Endothelial cell of umbilical vein (primary cell): ENCODE measurements at regions not wholly inside any gene's neighbourhood (a gene's known extent, or its start where the extent isn't known, plus 50 kb on each side); places are given as distances from the start of the nearest gene placed in this dataset.

Experiments used
- BruUV-seq: library from RNA; stranded (reverse); fragments of 400-500 nt; replicated peaks from 2 replicates; lab custom pipeline; 2021; lab: Mats Ljungman, UMichigan
- CTCF ChIA-PET: fragments of 300-600, 350-600 bp; sonication (Branson Sonifier 250); formaldehyde crosslinking; loops from one replicate; lab custom pipeline; 2021; ENCODE audit warnings: antibody characterized with exemption, inconsistent platforms; lab: Charles Lee
- POLR2A ChIA-PET: fragments of 300-600, 350-600 bp; sonication (Branson Sonifier 250); formaldehyde crosslinking; loops from one replicate; lab custom pipeline; 2021; ENCODE audit warnings: antibody characterized with exemption, inconsistent platforms; lab: Charles Lee
- DNase-seq: peaks from one replicate; pipeline ENCODE4 v3.0.0-alpha.2; 2011; ENCODE audit warnings: low read depth, low spot score
- FAIRE-seq: peaks from 2 replicates; lab custom pipeline; 2011; peaks lifted over from hg19 to GRCh38; lab: Jason Lieb, UNC
- H2AFZ ChIP-seq: 2 replicates; pipeline ENCODE4 v1.6.0; 2012; ENCODE audit warnings: low read depth, low read length, control low read depth, inconsistent platforms
- H3K27ac ChIP-seq: 2 replicates; pipeline ENCODE4 v1.5.1; 2011; ENCODE audit warnings: low read depth, mild to moderate bottlenecking, control low read depth, low read length, moderate library complexity; ENCODE audit not compliant: insufficient read depth
- H3K27me3 ChIP-seq, 2 experiments: 2 replicates each; pipeline versions ENCODE4 v1.6.0 to v1.6.1; 2011; ENCODE audit warnings: low read length in 2 of 2, mixed read lengths in 1 of 2; ENCODE audit not compliant: control insufficient read depth in 2 of 2, insufficient read depth in 2 of 2
- H3K36me3 ChIP-seq, 2 experiments: 2 replicates in 1 of 2; 3 replicates in 1 of 2; pipeline ENCODE4 v1.5.1; 2011; ENCODE audit warnings: low read length in 2 of 2, mild to moderate bottlenecking in 1 of 2, moderate library complexity in 1 of 2; ENCODE audit not compliant: control insufficient read depth in 2 of 2, insufficient read depth in 2 of 2; ENCODE audit errors: extremely low read depth in 1 of 2
- H3K4me1 ChIP-seq: 3 replicates; pipeline ENCODE4 v1.5.1; 2011; ENCODE audit warnings: mild to moderate bottlenecking, low read length; ENCODE audit not compliant: control insufficient read depth, insufficient read depth; ENCODE audit errors: extremely low read depth
- H3K4me2 ChIP-seq: 2 replicates; pipeline ENCODE4 v1.6.1; 2011; ENCODE audit warnings: low read length, control low read depth, mixed read lengths; ENCODE audit not compliant: insufficient read depth
- H3K4me3 ChIP-seq, 3 experiments: fragments of 200-600 bp in 1 of 3; sonication (generic), shearing (Covaris generic) in 1 of 3; replicated peaks in 1 of 3; 2 replicates each; pipeline ENCODE4 v1.5.1; 2011 to 2016; ENCODE audit warnings: control low read depth in 3 of 3, low read length in 3 of 3, mild to moderate bottlenecking in 2 of 3, inconsistent platforms in 1 of 3, low read depth in 1 of 3, moderate library complexity in 1 of 3; ENCODE audit not compliant: insufficient read depth in 1 of 3
- H3K79me2 ChIP-seq: 2 replicates; pipeline ENCODE4 v1.6.0; 2012; ENCODE audit warnings: low read length, inconsistent platforms; ENCODE audit not compliant: control insufficient read depth, insufficient read depth
- H3K9ac ChIP-seq: replicated peaks from 2 replicates; pipeline ENCODE3; 2011; ENCODE audit warnings: low read length, control low read depth; ENCODE audit not compliant: insufficient read depth; ENCODE audit errors: extremely low read depth
- H3K9me1 ChIP-seq: replicated peaks from 3 replicates; pipeline ENCODE4 v1.6.0; 2011; ENCODE audit warnings: mild to moderate bottlenecking, low read length; ENCODE audit not compliant: control insufficient read depth, insufficient read depth; ENCODE audit errors: extremely low read depth
- H3K9me3 ChIP-seq: replicated peaks from 2 replicates; pipeline ENCODE4 v1.5.1; 2012; ENCODE audit warnings: low read length, inconsistent platforms; ENCODE audit not compliant: control insufficient read depth, insufficient read depth
- H4K20me1 ChIP-seq: replicated peaks from 2 replicates; pipeline ENCODE3; 2011; ENCODE audit warnings: mild to moderate bottlenecking, low read length; ENCODE audit not compliant: control insufficient read depth, insufficient read depth; ENCODE audit errors: extremely low read depth
- EZH2 ChIP-seq: IDR thresholded peaks from 2 replicates; pipeline ENCODE4 v1.6.1; 2012; ENCODE audit warnings: borderline replicate concordance, low read depth, mild to moderate bottlenecking, moderate library complexity, low read length, inconsistent platforms; ENCODE audit not compliant: severe bottlenecking
- JUN ChIP-seq: IDR thresholded peaks from 2 replicates; pipeline ENCODE4 v1.6.1; 2011; ENCODE audit warnings: borderline replicate concordance, low read depth; ENCODE audit not compliant: insufficient read length, insufficient read depth
- MYC ChIP-seq: IDR thresholded peaks from one replicate; pipeline ENCODE4 v1.6.1; 2011; ENCODE audit warnings: mild to moderate bottlenecking, low read depth, low read length
- POLR2A ChIP-seq: IDR thresholded peaks from 2 replicates; pipeline ENCODE4 v1.6.1; 2012; ENCODE audit warnings: low read depth, mild to moderate bottlenecking, control low read depth, low read length
- POLR2AphosphoS5 ChIP-seq: IDR thresholded peaks from 2 replicates; pipeline ENCODE4 v1.6.1; 2012; ENCODE audit warnings: low read depth, mild to moderate bottlenecking, control low read depth, low read length, moderate library complexity; ENCODE audit not compliant: insufficient read depth
- dilution Hi-C: fragments of 300-500 bp; cut with MboI; formaldehyde crosslinking; loops from one replicate; pipeline ENCODE4 v1.15.0; 2019; ENCODE audit warnings: low sequenced_read_pairs; ENCODE audit not compliant: extremely low pct_ligation_motif_present
- intact Hi-C: fragments of 100-400 bp; cut with micrococcal nuclease; formaldehyde crosslinking; loops from one replicate; pipeline ENCODE4 v1.10.0; 2022
- TF ChIP-seq, protein P1 (sequence below): IDR thresholded peaks from 2 replicates; pipeline ENCODE4 v1.6.1; 2011; ENCODE audit not compliant: insufficient read depth, insufficient read length
- TF ChIP-seq, protein P2 (sequence below), 2 donors: IDR thresholded peaks; 1 replicate in 1 of 2; 2 replicates in 1 of 2; pipeline ENCODE4 v1.5.1; 2011; ENCODE audit warnings: low read length in 2 of 2, mild to moderate bottlenecking in 2 of 2, moderate library complexity in 2 of 2, control low read depth in 1 of 2, inconsistent platforms in 1 of 2, low read depth in 1 of 2; ENCODE audit not compliant: insufficient read depth in 1 of 2; ENCODE audit errors: extremely low read depth in 1 of 2

DNA sequence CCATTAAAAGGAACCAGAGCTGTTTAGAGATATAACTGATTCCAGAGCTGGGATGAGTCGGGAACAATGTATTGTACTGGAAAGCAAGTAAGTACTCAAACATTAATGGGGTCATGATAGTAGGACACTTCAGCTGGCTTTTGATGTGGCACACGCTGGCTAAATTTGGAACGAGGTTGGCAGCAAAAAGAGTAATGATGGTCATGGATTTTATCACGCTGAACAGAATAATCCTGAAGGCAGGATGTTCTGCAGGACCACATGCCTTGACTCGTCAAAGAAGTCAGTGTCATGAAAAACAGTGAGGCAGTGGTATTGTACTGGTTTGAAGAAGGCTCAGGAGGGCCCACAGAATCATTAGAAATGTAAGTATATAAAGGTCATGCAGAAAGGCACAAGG, 220.3 kb downstream of the SNX13 start:
- ChIA-PET CTCF (interaction anchor here (1.0 to 1.3 kb wide), 2 partner anchors 600 to 633 kb away, joined by 3 to 4 read pairs; no protein-coding TSS in a partner anchor), POLR2A (no interaction called here)
- DNase-seq (no peak), FAIRE-seq (no peak)
- H3K27me3 ChIP-seq = peaks cover 0 to 2% of the 10 kb centered on the region in 2 experiments
- no peak overlapping the region for H3K9ac ChIP-seq
- no peak overlapping the region for H3K27ac ChIP-seq
- intact Hi-C loops = no loop called here
- H3K4me1 ChIP-seq = no peaks in the 10 kb centered on the region
- no peak for TF ChIP-seq EZH2
- no peak overlapping the region for H3K4me2 ChIP-seq
- no peaks in the 10 kb centered on the region for H3K9me1 ChIP-seq
- H3K4me3 ChIP-seq = no peak overlapping the region
- dilution Hi-C loops = no loop called here
- H2AFZ ChIP-seq = no peak overlapping the region
- H3K79me2 ChIP-seq = no peaks in the 10 kb centered on the region
- H3K9me3 ChIP-seq = no peaks in the 10 kb centered on the region
- no peaks in the 10 kb centered on the region for H4K20me1 ChIP-seq
- H3K36me3 ChIP-seq = no peaks in the 10 kb centered on the region
- no TSS peak for BruUV-seq

DNA sequence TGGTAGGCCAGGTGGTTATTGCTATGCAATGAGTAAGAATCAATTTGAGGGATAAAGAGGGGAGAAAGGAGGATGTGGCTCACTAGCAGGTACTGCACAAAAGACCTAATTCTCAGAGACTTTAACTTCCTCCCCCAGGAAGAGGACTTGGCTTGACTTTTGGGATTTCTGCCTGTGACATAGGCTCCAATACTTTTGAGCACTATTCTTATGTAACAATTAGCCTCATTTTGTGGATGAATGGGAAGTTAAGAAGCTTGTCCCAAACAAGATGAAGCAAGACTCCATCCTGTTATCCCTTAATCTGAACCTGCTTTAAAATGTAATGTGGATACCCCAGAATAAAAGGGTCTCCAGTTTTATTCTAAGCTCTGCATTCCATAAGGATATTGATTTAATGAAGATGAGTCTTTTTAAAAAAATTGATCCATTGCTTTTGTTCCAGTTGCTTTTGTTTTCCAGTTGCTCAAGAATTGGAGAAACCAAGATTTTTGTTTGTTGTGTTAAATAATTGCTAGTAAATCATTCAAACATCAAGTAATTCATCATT, 218.5 kb downstream of the SNX13 start:
- POLR2A ChIA-PET = no interaction called here

More for the DNA sequence above, 218.5 kb downstream of the SNX13 start:
- peaks cover 3 to 5% of the 10 kb centered on the region in 2 experiments for H3K27me3 ChIP-seq
- no peaks in the 10 kb centered on the region for H3K9me1 ChIP-seq
- no peak overlapping the region for H3K4me3 ChIP-seq
- no peak overlapping the region for H2AFZ ChIP-seq
- CTCF ChIA-PET = no interaction called here
- no peaks in the 10 kb centered on the region for H3K4me1 ChIP-seq
- no peak for FAIRE-seq
- no peaks in the 10 kb centered on the region for H4K20me1 ChIP-seq
- no peaks in the 10 kb centered on the region for H3K9me3 ChIP-seq
- dilution Hi-C loops (no loop called here), intact Hi-C loops (no loop called here)
- H3K9ac ChIP-seq = no peak overlapping the region
- H3K4me2 ChIP-seq = no peak overlapping the region
- TF ChIP-seq POLR2A = no peak
- TF ChIP-seq, protein P1, sequence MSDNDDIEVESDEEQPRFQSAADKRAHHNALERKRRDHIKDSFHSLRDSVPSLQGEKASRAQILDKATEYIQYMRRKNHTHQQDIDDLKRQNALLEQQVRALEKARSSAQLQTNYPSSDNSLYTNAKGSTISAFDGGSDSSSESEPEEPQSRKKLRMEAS = no peak
- TF ChIP-seq JUN = no peak
- TF ChIP-seq, protein P2, sequence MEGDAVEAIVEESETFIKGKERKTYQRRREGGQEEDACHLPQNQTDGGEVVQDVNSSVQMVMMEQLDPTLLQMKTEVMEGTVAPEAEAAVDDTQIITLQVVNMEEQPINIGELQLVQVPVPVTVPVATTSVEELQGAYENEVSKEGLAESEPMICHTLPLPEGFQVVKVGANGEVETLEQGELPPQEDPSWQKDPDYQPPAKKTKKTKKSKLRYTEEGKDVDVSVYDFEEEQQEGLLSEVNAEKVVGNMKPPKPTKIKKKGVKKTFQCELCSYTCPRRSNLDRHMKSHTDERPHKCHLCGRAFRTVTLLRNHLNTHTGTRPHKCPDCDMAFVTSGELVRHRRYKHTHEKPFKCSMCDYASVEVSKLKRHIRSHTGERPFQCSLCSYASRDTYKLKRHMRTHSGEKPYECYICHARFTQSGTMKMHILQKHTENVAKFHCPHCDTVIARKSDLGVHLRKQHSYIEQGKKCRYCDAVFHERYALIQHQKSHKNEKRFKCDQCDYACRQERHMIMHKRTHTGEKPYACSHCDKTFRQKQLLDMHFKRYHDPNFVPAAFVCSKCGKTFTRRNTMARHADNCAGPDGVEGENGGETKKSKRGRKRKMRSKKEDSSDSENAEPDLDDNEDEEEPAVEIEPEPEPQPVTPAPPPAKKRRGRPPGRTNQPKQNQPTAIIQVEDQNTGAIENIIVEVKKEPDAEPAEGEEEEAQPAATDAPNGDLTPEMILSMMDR (IDR thresholded peaks at IDR 0.05; ENCODE audit: extremely low read depth in 1 of 2, insufficient read depth in 1 of 2, low read depth in 1 of 2, low read length in 2 of 2) = no peak
- no peak for TF ChIP-seq MYC
- TF ChIP-seq EZH2 = no peak
- no peak for TF ChIP-seq POLR2AphosphoS5
- H3K79me2 ChIP-seq = no peaks in the 10 kb centered on the region
- H3K27ac ChIP-seq = no peak overlapping the region
- DNase-seq = no peak
- no peaks in the 10 kb centered on the region for H3K36me3 ChIP-seq
- no TSS peak for BruUV-seq
